ENCODE measurements at regions not wholly inside any gene's neighbourhood (a gene's known extent, or its start where the extent isn't known, plus 50 kb on each side); places are given as distances from the start of the nearest gene placed in this dataset.
A peak's percentile ranks its signal among the peaks of the same experiment; 100 is the strongest.

DNA sequence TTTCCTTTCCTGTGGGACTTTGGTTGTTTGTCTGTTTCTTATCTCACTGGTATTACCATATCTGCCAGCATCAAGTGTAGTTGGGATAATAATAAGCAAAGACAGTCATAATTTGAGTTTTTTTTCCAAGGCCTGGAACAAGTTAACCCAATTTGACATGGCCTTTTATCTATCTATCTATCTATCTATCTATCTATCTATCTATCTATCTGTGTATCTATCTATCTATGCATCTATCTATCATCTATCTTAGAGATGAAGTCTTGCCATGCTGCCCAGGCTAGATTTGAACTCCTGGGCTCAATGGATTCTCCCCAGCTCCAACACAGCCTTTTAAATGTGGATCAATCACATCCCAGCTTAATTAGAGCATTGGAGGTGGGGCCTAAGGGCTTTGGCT is 174.1 kb upstream of the CSF3R start:
- Mint-ChIP-seq H3K9me3 (no peaks in the 10 kb centered on the region), H3K27me3 (ENCODE audit: insufficient read depth) (peaks cover 31% of the 10 kb centered on the region), H3K36me3 (ENCODE audit: low read depth) (no peaks in the 10 kb centered on the region), H3K4me3 (no peak overlapping the region), H3K4me1 (peaks cover 5% of the 10 kb centered on the region), H3K27ac (no peak overlapping the region)
- Histone ChIP-seq H3K4me1 (ENCODE audit: control insufficient read depth, insufficient read depth, low read length) (no peaks in the 10 kb centered on the region), H3K27me3 (ENCODE audit: control insufficient read depth, insufficient read depth, low read length, poor library complexity, severe bottlenecking) (peaks cover 17% of the 10 kb centered on the region), H3K36me3 (ENCODE audit: control insufficient read depth, insufficient read depth, low read length) (no peaks in the 10 kb centered on the region), H3K4me3 (ENCODE audit: low read length) (no peak overlapping the region), H3K27ac (ENCODE audit: low read depth, low read length) (no peak overlapping the region), H3K9me3 (ENCODE audit: control insufficient read depth, low read length) (no peaks in the 10 kb centered on the region), H3K9ac (ENCODE audit: extremely low read depth, low read length, poor library complexity, severe bottlenecking) (no peak overlapping the region)
- DNase-seq, result no peak
- TF ChIP-seq, protein P1, sequence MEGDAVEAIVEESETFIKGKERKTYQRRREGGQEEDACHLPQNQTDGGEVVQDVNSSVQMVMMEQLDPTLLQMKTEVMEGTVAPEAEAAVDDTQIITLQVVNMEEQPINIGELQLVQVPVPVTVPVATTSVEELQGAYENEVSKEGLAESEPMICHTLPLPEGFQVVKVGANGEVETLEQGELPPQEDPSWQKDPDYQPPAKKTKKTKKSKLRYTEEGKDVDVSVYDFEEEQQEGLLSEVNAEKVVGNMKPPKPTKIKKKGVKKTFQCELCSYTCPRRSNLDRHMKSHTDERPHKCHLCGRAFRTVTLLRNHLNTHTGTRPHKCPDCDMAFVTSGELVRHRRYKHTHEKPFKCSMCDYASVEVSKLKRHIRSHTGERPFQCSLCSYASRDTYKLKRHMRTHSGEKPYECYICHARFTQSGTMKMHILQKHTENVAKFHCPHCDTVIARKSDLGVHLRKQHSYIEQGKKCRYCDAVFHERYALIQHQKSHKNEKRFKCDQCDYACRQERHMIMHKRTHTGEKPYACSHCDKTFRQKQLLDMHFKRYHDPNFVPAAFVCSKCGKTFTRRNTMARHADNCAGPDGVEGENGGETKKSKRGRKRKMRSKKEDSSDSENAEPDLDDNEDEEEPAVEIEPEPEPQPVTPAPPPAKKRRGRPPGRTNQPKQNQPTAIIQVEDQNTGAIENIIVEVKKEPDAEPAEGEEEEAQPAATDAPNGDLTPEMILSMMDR (conservative IDR thresholded peaks at IDR 0.05), result no peak

DNA sequence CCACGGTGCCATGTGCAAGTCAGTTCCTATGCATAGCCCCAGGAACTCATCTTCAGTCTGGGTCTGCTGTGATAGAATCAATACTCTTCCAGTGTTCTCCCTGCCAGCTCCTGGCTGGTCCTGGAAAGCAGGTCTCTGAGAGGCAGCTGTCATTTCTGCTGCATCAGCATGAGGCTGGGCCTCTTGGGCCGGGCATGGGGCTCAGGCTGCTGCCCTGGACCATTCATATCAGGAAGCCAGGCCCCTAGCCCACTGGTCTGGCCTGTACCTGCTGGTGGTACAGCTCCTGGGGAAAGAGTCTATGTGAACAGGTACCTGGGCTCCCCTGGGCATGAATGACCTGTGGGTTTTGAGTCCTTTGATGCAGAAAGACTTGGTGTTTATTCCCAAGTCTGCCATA is 173.6 kb upstream of the CSF3R start:
- no peaks in the 10 kb centered on the region for H3K9me3 ChIP-seq (ENCODE audit: control insufficient read depth, low read length)
- no peaks in the 10 kb centered on the region for H3K36me3 Mint-ChIP-seq (ENCODE audit: low read depth)
- no peak overlapping the region for H3K9ac ChIP-seq (ENCODE audit: extremely low read depth, low read length, poor library complexity, severe bottlenecking)
- H3K4me3 Mint-ChIP-seq, result no peak overlapping the region
- H3K27ac ChIP-seq (ENCODE audit: low read depth, low read length), result no peak overlapping the region
- H3K4me3 ChIP-seq (ENCODE audit: low read length), result no peak overlapping the region
- DNase-seq, result peak; percentile 19
- no peak overlapping the region for H3K27ac Mint-ChIP-seq
- H3K9me3 Mint-ChIP-seq, result no peaks in the 10 kb centered on the region
- H3K27me3 ChIP-seq (ENCODE audit: control insufficient read depth, insufficient read depth, low read length, poor library complexity, severe bottlenecking), result peaks cover 17% of the 10 kb centered on the region
- no peaks in the 10 kb centered on the region for H3K36me3 ChIP-seq (ENCODE audit: control insufficient read depth, insufficient read depth, low read length)
- H3K4me1 Mint-ChIP-seq, result peaks cover 7% of the 10 kb centered on the region
- H3K27me3 Mint-ChIP-seq (ENCODE audit: insufficient read depth), result peaks cover 28% of the 10 kb centered on the region
- TF ChIP-seq, protein P1 (conservative IDR thresholded peaks at IDR 0.05), result no peak
- H3K4me1 ChIP-seq (ENCODE audit: control insufficient read depth, insufficient read depth, low read length), result no peaks in the 10 kb centered on the region
- 81 to 94% methylated on average over 2 of the region's 2 CpGs for WGBS, 2 experiments (ENCODE audit: insufficient coverage in 1 of 2, insufficient read length in 1 of 2)

DNA sequence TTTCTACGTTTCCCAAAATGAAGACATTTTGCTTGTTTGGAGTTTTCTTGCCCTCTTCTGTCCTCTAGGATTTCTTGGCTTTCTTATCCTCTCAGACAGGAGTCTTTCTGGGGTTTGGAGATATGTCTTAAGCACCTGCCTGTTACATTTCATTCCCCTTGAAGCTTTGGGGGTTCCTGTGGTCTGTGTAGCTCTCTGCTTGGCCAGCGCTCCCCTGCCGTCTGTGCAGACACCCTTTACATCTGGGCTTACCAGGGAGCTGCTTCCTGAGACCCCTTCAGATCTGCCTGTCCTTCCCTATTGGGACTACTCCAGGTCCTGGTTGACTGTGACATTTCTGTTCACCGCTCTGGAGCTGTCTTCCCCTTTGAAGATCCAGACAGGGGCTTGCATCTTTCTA is 171.9 kb upstream of the CSF3R start:
- 90 to 93% methylated on average over 4 of the region's 4 CpGs for WGBS, 2 experiments (ENCODE audit: insufficient coverage in 1 of 2, insufficient read length in 1 of 2)
- peaks cover 25% of the 10 kb centered on the region for H3K27me3 Mint-ChIP-seq (ENCODE audit: insufficient read depth)

More for the DNA sequence above, 171.9 kb upstream of the CSF3R start:
- no peaks in the 10 kb centered on the region for H3K9me3 Mint-ChIP-seq
- no peaks in the 10 kb centered on the region for H3K36me3 ChIP-seq (ENCODE audit: control insufficient read depth, insufficient read depth, low read length)
- no peaks in the 10 kb centered on the region for H3K36me3 Mint-ChIP-seq (ENCODE audit: low read depth)
- no peaks in the 10 kb centered on the region for H3K9me3 ChIP-seq (ENCODE audit: control insufficient read depth, low read length)
- no peak overlapping the region for H3K9ac ChIP-seq (ENCODE audit: extremely low read depth, low read length, poor library complexity, severe bottlenecking)
- no peak overlapping the region for H3K27ac Mint-ChIP-seq
- H3K4me1 ChIP-seq (ENCODE audit: control insufficient read depth, insufficient read depth, low read length), result no peaks in the 10 kb centered on the region
- no peak for DNase-seq
- TF ChIP-seq, protein P1 (conservative IDR thresholded peaks at IDR 0.05), result no peak
- peaks cover 7% of the 10 kb centered on the region for H3K4me1 Mint-ChIP-seq
- H3K4me3 Mint-ChIP-seq, result no peak overlapping the region
- no peak overlapping the region for H3K4me3 ChIP-seq (ENCODE audit: low read length)
- no peak overlapping the region for H3K27ac ChIP-seq (ENCODE audit: low read depth, low read length)
- peaks cover 3% of the 10 kb centered on the region for H3K27me3 ChIP-seq (ENCODE audit: control insufficient read depth, insufficient read depth, low read length, poor library complexity, severe bottlenecking)

Data from endodermal cell (in vitro differentiated cells).